Activated CD8-positive, alpha-beta T cell treated with anti-CD3 and anti-CD28 coated beads for 36 hours (primary cell): ENCODE measurements at regions not wholly inside any gene's neighbourhood (a gene's known extent, or its start where the extent isn't known, plus 50 kb on each side); places are given as distances from the start of the nearest gene placed in this dataset.

ENCODE experiments used
- ATAC-seq: fragments of 200-7000 bp; cut with Tn5 transposase; one replicate; pipeline ENCODE4 v1.10.0; 2021; ENCODE audit warnings: mild to moderate bottlenecking, moderate library complexity
- CTCF ChIA-PET: fragments of 350-600 bp; sonication (Branson Sonifier 250); formaldehyde crosslinking; loops from one replicate; lab custom pipeline; 2021; ENCODE audit warnings: antibody characterized with exemption; lab: Charles Lee
- POLR2A ChIA-PET: fragments of 350-600 bp; sonication (Branson Sonifier 250); formaldehyde crosslinking; loops from one replicate; lab custom pipeline; 2021; ENCODE audit warnings: antibody characterized with exemption; lab: Charles Lee
- DNase-seq: peaks from one replicate; pipeline ENCODE4 v3.0.0-alpha.2; 2020
- H3K27ac Mint-ChIP-seq: one replicate; pipeline ENCODE4 v1.8.0; 2021; ENCODE audit warnings: mild to moderate bottlenecking, mixed read lengths
- H3K27me3 Mint-ChIP-seq: one replicate; pipeline ENCODE4 v1.8.0; 2021; ENCODE audit warnings: mixed read lengths
- H3K36me3 Mint-ChIP-seq: one replicate; pipeline ENCODE4 v1.8.0; 2021; ENCODE audit warnings: low read depth, mixed read lengths
- H3K4me1 Mint-ChIP-seq: one replicate; pipeline ENCODE4 v1.8.0; 2021; ENCODE audit warnings: low read depth, mixed read lengths
- H3K4me3 Mint-ChIP-seq: one replicate; pipeline ENCODE4 v1.8.0; 2021; ENCODE audit warnings: mild to moderate bottlenecking, moderate library complexity, mixed read lengths
- H3K9me3 Mint-ChIP-seq: one replicate; pipeline ENCODE4 v1.8.0; 2021; ENCODE audit warnings: mixed read lengths
- intact Hi-C: fragments of 100-400 bp; cut with micrococcal nuclease; formaldehyde crosslinking; loops from one replicate; pipeline ENCODE4 v1.10.0; 2022
- TF ChIP-seq, protein P1 (sequence below): fragments of 200-600 bp; IDR thresholded peaks from one replicate; pipeline ENCODE4 v1.8.0; 2022; ENCODE audit warnings: antibody characterized with exemption, mild to moderate bottlenecking

DNA sequence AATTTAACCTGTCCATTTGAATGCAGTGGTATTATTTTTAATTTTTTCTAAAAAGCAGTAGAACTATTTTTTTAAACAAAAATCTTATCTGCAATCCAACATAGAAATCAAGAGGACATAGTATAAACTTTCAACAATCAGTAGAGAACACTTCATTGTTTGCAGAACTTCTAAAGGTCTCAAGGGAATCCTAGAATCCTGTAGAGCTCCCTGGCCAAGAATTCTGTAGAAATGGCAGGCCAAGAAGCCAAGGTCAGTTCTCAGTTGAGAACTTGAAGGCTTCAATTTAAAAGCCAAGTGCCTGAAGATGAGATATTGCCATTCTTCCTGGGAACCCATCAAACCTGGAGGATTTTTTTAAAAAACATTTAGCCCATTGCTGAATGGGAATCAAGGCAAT lies 199.2 kb upstream of the KLF4 start:
- peaks cover 2% of the 10 kb centered on the region for H3K27me3 Mint-ChIP-seq

DNA sequence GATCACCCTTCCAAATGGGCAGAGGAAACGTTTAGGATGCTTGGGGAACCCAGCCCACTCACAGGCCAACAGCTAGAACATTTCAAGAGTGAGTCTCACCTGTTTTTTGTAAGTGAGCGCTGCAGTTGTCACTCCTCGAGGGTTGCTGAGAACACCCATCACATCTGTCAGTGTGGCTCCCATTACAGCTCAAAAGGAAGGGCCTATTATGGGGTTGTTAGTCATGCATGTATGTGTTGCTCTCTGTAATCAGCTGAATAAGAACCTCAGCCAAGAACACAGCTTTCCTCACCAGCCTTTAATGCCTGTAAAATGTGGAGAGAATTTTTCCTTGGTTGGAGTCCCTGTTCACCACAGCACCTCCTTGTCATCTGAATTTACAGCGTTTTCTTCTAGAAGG lies 196.3 kb upstream of the KLF4 start:
- Mint-ChIP-seq H3K27ac (no peak overlapping the region), H3K36me3 (no peaks in the 10 kb centered on the region), H3K9me3 (peaks cover 2% of the 10 kb centered on the region), H3K4me3 (no peak overlapping the region), H3K27me3 (peaks cover 2% of the 10 kb centered on the region), H3K4me1 (no peaks in the 10 kb centered on the region)
- TF ChIP-seq, protein P1, sequence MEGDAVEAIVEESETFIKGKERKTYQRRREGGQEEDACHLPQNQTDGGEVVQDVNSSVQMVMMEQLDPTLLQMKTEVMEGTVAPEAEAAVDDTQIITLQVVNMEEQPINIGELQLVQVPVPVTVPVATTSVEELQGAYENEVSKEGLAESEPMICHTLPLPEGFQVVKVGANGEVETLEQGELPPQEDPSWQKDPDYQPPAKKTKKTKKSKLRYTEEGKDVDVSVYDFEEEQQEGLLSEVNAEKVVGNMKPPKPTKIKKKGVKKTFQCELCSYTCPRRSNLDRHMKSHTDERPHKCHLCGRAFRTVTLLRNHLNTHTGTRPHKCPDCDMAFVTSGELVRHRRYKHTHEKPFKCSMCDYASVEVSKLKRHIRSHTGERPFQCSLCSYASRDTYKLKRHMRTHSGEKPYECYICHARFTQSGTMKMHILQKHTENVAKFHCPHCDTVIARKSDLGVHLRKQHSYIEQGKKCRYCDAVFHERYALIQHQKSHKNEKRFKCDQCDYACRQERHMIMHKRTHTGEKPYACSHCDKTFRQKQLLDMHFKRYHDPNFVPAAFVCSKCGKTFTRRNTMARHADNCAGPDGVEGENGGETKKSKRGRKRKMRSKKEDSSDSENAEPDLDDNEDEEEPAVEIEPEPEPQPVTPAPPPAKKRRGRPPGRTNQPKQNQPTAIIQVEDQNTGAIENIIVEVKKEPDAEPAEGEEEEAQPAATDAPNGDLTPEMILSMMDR, result no peak
- DNase-seq (no peak), ATAC-seq (no peak)
- ChIA-PET POLR2A (no interaction called here), CTCF (no interaction called here)
- intact Hi-C loops, result no loop called here

More for the DNA sequence above, 199.2 kb upstream of the KLF4 start:
- Mint-ChIP-seq H3K4me1 (no peaks in the 10 kb centered on the region), H3K9me3 (peaks cover 2% of the 10 kb centered on the region), H3K4me3 (no peak overlapping the region), H3K27ac (no peak overlapping the region), H3K36me3 (no peaks in the 10 kb centered on the region)
- no peak for DNase-seq
- CTCF ChIA-PET, result no interaction called here
- POLR2A ChIA-PET, result no interaction called here
- intact Hi-C loops, result no loop called here
- no peak for ATAC-seq
- TF ChIP-seq, protein P1, result no peak

DNA sequence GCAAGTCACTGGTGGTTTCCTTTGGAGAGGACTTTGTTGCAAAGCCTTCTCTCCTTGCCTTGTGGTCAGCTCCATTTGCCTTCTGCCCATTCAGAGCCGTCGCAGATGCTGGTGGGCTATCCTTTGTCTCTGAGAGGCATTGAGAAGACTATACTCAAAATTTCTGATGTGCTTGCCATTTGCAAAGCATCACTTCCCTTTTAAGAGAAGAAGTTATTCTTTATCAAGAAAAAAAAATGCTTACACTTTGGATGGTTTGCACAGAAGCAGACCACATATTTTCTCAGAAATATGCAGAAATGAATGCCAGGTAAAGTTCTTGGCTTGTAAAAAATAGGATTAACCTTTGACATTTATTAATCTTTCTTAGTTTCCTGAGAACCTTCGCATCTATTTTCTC lies 195.8 kb upstream of the KLF4 start:
- Mint-ChIP-seq H3K27me3 (peaks cover 2% of the 10 kb centered on the region), H3K36me3 (no peaks in the 10 kb centered on the region), H3K4me1 (no peaks in the 10 kb centered on the region), H3K9me3 (peaks cover 2% of the 10 kb centered on the region), H3K4me3 (no peak overlapping the region), H3K27ac (no peak overlapping the region)
- ChIA-PET POLR2A (no interaction called here), CTCF (no interaction called here)
- TF ChIP-seq, protein P1, result no peak
- ATAC-seq (no peak), DNase-seq (no peak)
- intact Hi-C loops, result no loop called here

DNA sequence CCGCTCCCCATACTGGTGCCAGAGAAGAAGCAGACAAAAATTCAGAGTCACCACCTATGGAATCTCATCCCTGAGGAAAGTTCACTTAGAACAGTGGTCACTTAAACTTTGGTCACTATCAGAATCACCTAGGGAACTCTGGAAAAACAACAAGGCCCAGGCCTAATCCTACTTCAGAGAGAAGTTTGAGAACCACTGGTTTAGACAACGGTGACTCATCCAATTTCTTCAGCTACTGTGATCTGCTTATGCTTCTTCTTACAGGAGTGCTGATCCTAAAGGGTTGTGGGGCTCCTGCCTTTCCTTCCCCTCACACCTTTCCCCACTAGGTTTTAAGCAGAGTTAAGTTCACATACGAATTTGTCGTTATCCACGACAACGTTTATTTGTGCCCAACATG lies 194.7 kb upstream of the KLF4 start:
- no peaks in the 10 kb centered on the region for H3K36me3 Mint-ChIP-seq
- intact Hi-C loops, result no loop called here
- no peak overlapping the region for H3K4me3 Mint-ChIP-seq
- DNase-seq (no peak), ATAC-seq (no peak)
- POLR2A ChIA-PET, result no interaction called here
- CTCF ChIA-PET, result no interaction called here
- no peak overlapping the region for H3K27ac Mint-ChIP-seq
- TF ChIP-seq, protein P1, result no peak
- H3K9me3 Mint-ChIP-seq, result peaks cover 2% of the 10 kb centered on the region
- no peaks in the 10 kb centered on the region for H3K4me1 Mint-ChIP-seq
- H3K27me3 Mint-ChIP-seq, result peaks cover 2% of the 10 kb centered on the region

DNA sequence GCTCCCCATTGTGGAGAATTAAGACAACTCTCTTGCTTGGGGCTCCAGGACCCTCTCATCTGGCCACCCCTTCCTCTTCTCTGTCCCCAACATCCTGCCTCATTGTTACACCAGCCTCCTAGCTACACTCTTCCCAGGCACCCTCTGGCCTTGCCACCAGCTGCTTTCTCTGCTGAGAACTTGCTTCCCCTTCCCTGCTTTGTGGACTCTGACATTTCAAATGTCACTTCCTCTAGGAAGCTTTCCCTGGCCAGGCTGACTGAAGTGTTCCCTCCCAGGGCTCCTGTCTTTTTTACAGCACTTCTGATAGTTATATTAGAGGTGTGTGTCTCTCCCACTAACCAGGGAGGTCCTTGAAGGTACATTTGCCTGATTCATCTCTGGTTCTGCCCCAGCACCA lies 194.0 kb upstream of the KLF4 start:
- H3K27ac Mint-ChIP-seq, result no peak overlapping the region
- ATAC-seq, result no peak
- no peak overlapping the region for H3K4me3 Mint-ChIP-seq
- TF ChIP-seq, protein P1, result no peak
- intact Hi-C loops, result no loop called here
- ChIA-PET POLR2A (no interaction called here), CTCF (no interaction called here)
- peaks cover 2% of the 10 kb centered on the region for H3K27me3 Mint-ChIP-seq
- no peaks in the 10 kb centered on the region for H3K4me1 Mint-ChIP-seq
- H3K9me3 Mint-ChIP-seq, result peaks cover 2% of the 10 kb centered on the region
- no peak for DNase-seq
- no peaks in the 10 kb centered on the region for H3K36me3 Mint-ChIP-seq
